ENCODE measurements at regions not wholly inside any gene's neighbourhood (a gene's known extent, or its start where the extent isn't known, plus 50 kb on each side); places are given as distances from the start of the nearest gene placed in this dataset.
"Not testable (repeated sequence)": the region's sequence is repeated elsewhere in the genome, so short reads cannot be mapped to it uniquely, and the experiment has no call there.

DNA sequence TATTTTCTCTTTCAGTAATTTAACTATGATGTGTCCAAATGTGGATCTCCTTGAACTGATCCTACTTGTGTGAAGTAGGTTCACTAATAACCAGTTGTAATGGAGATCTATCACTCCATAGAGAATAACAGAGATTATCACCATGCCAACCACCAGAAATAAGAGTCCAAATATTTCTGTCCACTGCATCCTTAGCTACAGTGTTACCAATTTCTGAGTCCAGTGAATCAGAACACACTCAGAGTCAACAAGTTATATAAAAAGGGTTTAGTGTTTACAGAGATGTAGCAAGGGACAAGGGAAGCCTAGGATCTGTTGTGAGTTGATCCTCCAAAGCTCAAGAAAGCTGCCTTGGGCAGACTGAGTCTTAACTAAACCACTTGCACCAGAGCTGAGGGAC lies 882.8 kb downstream of the TBC1D32 start:
- Histone ChIP-seq H3K79me2 (ENCODE audit: insufficient read depth) (no peaks in the 10 kb centered on the region), H3K4me3 (ENCODE audit: low read depth in 2 of 2, low read length in 1 of 2) (no peak overlapping the region), H3K9me3 (no peaks in the 10 kb centered on the region), H2AFZ (ENCODE audit: low read depth) (no peak overlapping the region), H3K4me2 (no peak overlapping the region), H4K20me1 (ENCODE audit: insufficient read depth) (no peaks in the 10 kb centered on the region), H3K9ac (no peak overlapping the region), H3K9me2 (no peaks in the 10 kb centered on the region), H3K4me1 (ENCODE audit: control insufficient read depth in 1 of 2, insufficient read depth in 2 of 2, low read depth in 1 of 2, low read length in 1 of 2) (no peaks in the 10 kb centered on the region), H3F3A (replicated peaks; ENCODE audit: insufficient read depth) (no peaks in the 10 kb centered on the region), H3K27me3 (ENCODE audit: insufficient read depth) (no peaks in the 10 kb centered on the region), H3K27ac (ENCODE audit: low read depth in 2 of 2, low read length in 1 of 2) (no peak overlapping the region), H3K36me3 (replicated peaks in 1 of 2; ENCODE audit: control insufficient read depth in 1 of 2, insufficient read depth in 2 of 2, low read length in 1 of 2) (no peaks in the 10 kb centered on the region)
- no peak for TF ChIP-seq SMC3 (IDR thresholded peaks at IDR 0.05; ENCODE audit: low read depth, low read length)
- no peak for TF ChIP-seq GABPA (IDR thresholded peaks at IDR 0.05; ENCODE audit: low read depth)
- TF ChIP-seq TAF1 (IDR thresholded peaks at IDR 0.05; ENCODE audit: borderline replicate concordance, low read depth, low read length) = no peak
- TF ChIP-seq, protein P1, sequence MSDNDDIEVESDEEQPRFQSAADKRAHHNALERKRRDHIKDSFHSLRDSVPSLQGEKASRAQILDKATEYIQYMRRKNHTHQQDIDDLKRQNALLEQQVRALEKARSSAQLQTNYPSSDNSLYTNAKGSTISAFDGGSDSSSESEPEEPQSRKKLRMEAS (IDR thresholded peaks at IDR 0.05; ENCODE audit: low read depth) = no peak
- TF ChIP-seq SIN3A (IDR thresholded peaks at IDR 0.05; ENCODE audit: borderline replicate concordance, low read depth, low read length) = no peak
- no peak for TF ChIP-seq FOXM1 (IDR thresholded peaks at IDR 0.05; ENCODE audit: low read depth)
- no peak for TF ChIP-seq JUND (IDR thresholded peaks at IDR 0.05)
- TF ChIP-seq, protein P2, sequence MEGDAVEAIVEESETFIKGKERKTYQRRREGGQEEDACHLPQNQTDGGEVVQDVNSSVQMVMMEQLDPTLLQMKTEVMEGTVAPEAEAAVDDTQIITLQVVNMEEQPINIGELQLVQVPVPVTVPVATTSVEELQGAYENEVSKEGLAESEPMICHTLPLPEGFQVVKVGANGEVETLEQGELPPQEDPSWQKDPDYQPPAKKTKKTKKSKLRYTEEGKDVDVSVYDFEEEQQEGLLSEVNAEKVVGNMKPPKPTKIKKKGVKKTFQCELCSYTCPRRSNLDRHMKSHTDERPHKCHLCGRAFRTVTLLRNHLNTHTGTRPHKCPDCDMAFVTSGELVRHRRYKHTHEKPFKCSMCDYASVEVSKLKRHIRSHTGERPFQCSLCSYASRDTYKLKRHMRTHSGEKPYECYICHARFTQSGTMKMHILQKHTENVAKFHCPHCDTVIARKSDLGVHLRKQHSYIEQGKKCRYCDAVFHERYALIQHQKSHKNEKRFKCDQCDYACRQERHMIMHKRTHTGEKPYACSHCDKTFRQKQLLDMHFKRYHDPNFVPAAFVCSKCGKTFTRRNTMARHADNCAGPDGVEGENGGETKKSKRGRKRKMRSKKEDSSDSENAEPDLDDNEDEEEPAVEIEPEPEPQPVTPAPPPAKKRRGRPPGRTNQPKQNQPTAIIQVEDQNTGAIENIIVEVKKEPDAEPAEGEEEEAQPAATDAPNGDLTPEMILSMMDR (IDR thresholded peaks at IDR 0.05) = no peak
- TF ChIP-seq ELF1 (IDR thresholded peaks at IDR 0.05) = no peak
- no peak for TF ChIP-seq RCOR1 (IDR thresholded peaks at IDR 0.05; ENCODE audit: low read length)
- no peak for TF ChIP-seq EP300 (IDR thresholded peaks at IDR 0.05; ENCODE audit: borderline replicate concordance in 1 of 2, low read depth in 1 of 2, low read length in 1 of 2)
- no peak for TF ChIP-seq EZH2phosphoT487 (IDR thresholded peaks at IDR 0.05; ENCODE audit: borderline replicate concordance, low read depth)
- CTCF ChIA-PET = no interaction called here
- POLR2A ChIA-PET = no interaction called here
- DNase-seq = no peak

DNA sequence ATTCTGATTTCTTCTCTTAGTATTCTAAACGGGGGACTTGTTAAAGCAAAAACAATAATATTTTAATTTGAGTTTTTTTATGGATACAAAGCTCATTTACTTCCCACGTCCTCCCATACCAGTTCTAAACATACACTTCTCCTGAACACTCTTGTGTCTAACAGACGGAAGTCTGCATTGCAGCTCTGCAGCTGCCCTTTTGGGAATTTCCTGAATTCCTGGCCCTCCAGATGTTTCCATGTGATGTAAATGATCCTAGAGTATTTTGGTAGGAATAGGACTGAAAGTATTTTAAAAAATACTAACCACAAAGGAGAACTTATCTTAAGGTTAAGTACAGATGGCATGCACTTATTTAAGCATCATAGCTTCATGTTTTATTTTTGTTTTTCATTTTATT lies 886.7 kb downstream of the TBC1D32 start:
- TF ChIP-seq GABPA (IDR thresholded peaks at IDR 0.05; ENCODE audit: low read depth) = no peak
- TF ChIP-seq MEF2A (IDR thresholded peaks at IDR 0.05; ENCODE audit: borderline replicate concordance, low read depth) = no peak
- TF ChIP-seq FOXJ3 (CRISPR knock-in tag; IDR thresholded peaks at IDR 0.05) = no peak
- TF ChIP-seq JUND (IDR thresholded peaks at IDR 0.05) = no peak
- TF ChIP-seq RFX5 (IDR thresholded peaks at IDR 0.05; ENCODE audit: low read length) = no peak
- TF ChIP-seq SMC3 (IDR thresholded peaks at IDR 0.05; ENCODE audit: low read depth, low read length) = no peak
- no peak for TF ChIP-seq POLR2AphosphoS5 (IDR thresholded peaks at IDR 0.05; ENCODE audit: low read depth, low read length)
- TF ChIP-seq, protein P1 (IDR thresholded peaks at IDR 0.05; ENCODE audit: low read depth) = no peak
- no peak overlapping the region for H3K9ac ChIP-seq
- no peak overlapping the region for H3K27ac ChIP-seq (ENCODE audit: low read depth in 2 of 2, low read length in 1 of 2)
- H3K4me2 ChIP-seq = no peak overlapping the region
- H3K27me3 ChIP-seq (ENCODE audit: insufficient read depth) = no peaks in the 10 kb centered on the region
- POLR2A ChIA-PET = no interaction called here
- CTCF ChIA-PET = no interaction called here
- H3K36me3 ChIP-seq (replicated peaks in 1 of 2; ENCODE audit: control insufficient read depth in 1 of 2, insufficient read depth in 2 of 2, low read length in 1 of 2) = no peaks in the 10 kb centered on the region
- H3K4me1 ChIP-seq (ENCODE audit: control insufficient read depth in 1 of 2, insufficient read depth in 2 of 2, low read depth in 1 of 2, low read length in 1 of 2) = no peaks in the 10 kb centered on the region
- no peak for DNase-seq
- no peaks in the 10 kb centered on the region for H3K9me3 ChIP-seq
- WGBS (ENCODE audit: low lambda C conversion rate) = 35% methylated on average over 3 of the region's 3 CpGs
- no peak overlapping the region for H3K4me3 ChIP-seq (ENCODE audit: low read depth in 2 of 2, low read length in 1 of 2)
- H2AFZ ChIP-seq (ENCODE audit: low read depth) = no peak overlapping the region
- H3K79me2 ChIP-seq (ENCODE audit: insufficient read depth) = no peaks in the 10 kb centered on the region
- no peaks in the 10 kb centered on the region for H4K20me1 ChIP-seq (ENCODE audit: insufficient read depth)
- no peaks in the 10 kb centered on the region for H3K9me2 ChIP-seq
- no peaks in the 10 kb centered on the region for H3F3A ChIP-seq (replicated peaks; ENCODE audit: insufficient read depth)

DNA sequence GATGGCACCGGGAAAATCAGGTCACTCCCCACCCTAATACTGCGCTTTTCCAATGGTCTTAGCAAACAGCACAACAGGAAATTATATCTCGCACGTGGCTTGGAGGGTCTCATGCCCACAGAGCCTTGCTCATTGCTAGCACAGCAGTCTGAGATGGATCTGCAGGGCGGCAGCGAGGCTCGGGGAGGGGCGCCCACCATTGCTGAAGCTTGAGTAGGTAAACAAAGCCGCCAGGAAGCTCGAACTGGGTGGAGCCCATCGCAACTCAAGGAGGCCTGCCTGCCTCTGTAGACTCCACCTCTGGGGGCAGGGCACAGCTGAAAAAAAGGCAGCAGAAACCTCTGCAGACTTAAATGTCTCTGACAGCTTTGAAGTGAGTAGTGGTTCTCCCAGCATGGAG lies 901.4 kb downstream of the TBC1D32 start:
- H3F3A ChIP-seq (replicated peaks; ENCODE audit: insufficient read depth); POLR2A ChIA-PET; H3K36me3 ChIP-seq (replicated peaks in 1 of 2; ENCODE audit: control insufficient read depth in 1 of 2, insufficient read depth in 2 of 2, low read length in 1 of 2); H3K4me1 ChIP-seq (ENCODE audit: control insufficient read depth in 1 of 2, insufficient read depth in 2 of 2, low read depth in 1 of 2, low read length in 1 of 2); H3K79me2 ChIP-seq (ENCODE audit: insufficient read depth); DNase-seq; H4K20me1 ChIP-seq (ENCODE audit: insufficient read depth); H3K9me2 ChIP-seq; H3K27me3 ChIP-seq (ENCODE audit: insufficient read depth); H3K4me2 ChIP-seq; H3K27ac ChIP-seq (ENCODE audit: low read depth in 2 of 2, low read length in 1 of 2); H3K9ac ChIP-seq; H3K9me3 ChIP-seq; H3K4me3 ChIP-seq (ENCODE audit: low read depth in 2 of 2, low read length in 1 of 2); H2AFZ ChIP-seq (ENCODE audit: low read depth); CTCF ChIA-PET: not testable (repeated sequence)
- 50% methylated on average over 11 of the region's 11 CpGs for WGBS (ENCODE audit: low lambda C conversion rate)
